Kidney epithelial cell (primary cell): ENCODE measurements at regions not wholly inside any gene's neighbourhood (a gene's known extent, or its start where the extent isn't known, plus 50 kb on each side); places are given as distances from the start of the nearest gene placed in this dataset.

Experiments
- DNase-seq: peaks from one replicate; pipeline ENCODE4 v3.0.0-alpha.2; 2010; ENCODE audit warnings: low read depth
- H3K27me3 ChIP-seq: 2 replicates; pipeline ENCODE4 v1.6.0; 2011; ENCODE audit warnings: low read length; ENCODE audit not compliant: control insufficient read depth, insufficient read depth
- H3K36me3 ChIP-seq: 2 replicates; pipeline ENCODE4 v1.5.1; 2011; ENCODE audit warnings: low read length; ENCODE audit not compliant: control insufficient read depth, insufficient read depth
- H3K4me3 ChIP-seq: 2 replicates; pipeline ENCODE4 v1.5.1; 2011; ENCODE audit warnings: low read depth, mild to moderate bottlenecking, control low read depth, low read length
- CTCF ChIP-seq: IDR thresholded peaks from 2 replicates; pipeline ENCODE4 v1.5.1; 2011; ENCODE audit warnings: mild to moderate bottlenecking, moderate library complexity, low read length, control low read depth, inconsistent platforms; ENCODE audit not compliant: insufficient read depth, poor library complexity, severe bottlenecking

GRCh38 chr18:54718408-54718773 lies 109.9 kb upstream of the RAB27B start:
- H3K4me3 ChIP-seq = no peak overlapping the region
- H3K27me3 ChIP-seq = no peaks in the 10 kb centered on the region
- H3K36me3 ChIP-seq = no peaks in the 10 kb centered on the region
- no peak for DNase-seq
- no peak for TF ChIP-seq CTCF

- Histone ChIP-seq H3K36me3 (no peaks in the 10 kb centered on the region), H3K4me3 (no peak overlapping the region), H3K27me3 (no peaks in the 10 kb centered on the region)
- DNase-seq = no peak
- no peak for TF ChIP-seq CTCF
These were observed 107.7 kb upstream of the RAB27B start for GRCh38 chr18:54720620-54721019.

- H3K4me3 ChIP-seq = no peak overlapping the region
- no peak for DNase-seq
- H3K27me3 ChIP-seq = no peaks in the 10 kb centered on the region
- no peak for TF ChIP-seq CTCF
- no peaks in the 10 kb centered on the region for H3K36me3 ChIP-seq
These were observed 102.1 kb upstream of the RAB27B start for GRCh38 chr18:54726143-54726542.

- no peak for TF ChIP-seq CTCF
- no peaks in the 10 kb centered on the region for H3K36me3 ChIP-seq
- peak; percentile 57 for DNase-seq
- H3K27me3 ChIP-seq = no peaks in the 10 kb centered on the region
- no peak overlapping the region for H3K4me3 ChIP-seq
These were observed 94.2 kb upstream of the RAB27B start for GRCh38 chr18:54734059-54734458.

DNA sequence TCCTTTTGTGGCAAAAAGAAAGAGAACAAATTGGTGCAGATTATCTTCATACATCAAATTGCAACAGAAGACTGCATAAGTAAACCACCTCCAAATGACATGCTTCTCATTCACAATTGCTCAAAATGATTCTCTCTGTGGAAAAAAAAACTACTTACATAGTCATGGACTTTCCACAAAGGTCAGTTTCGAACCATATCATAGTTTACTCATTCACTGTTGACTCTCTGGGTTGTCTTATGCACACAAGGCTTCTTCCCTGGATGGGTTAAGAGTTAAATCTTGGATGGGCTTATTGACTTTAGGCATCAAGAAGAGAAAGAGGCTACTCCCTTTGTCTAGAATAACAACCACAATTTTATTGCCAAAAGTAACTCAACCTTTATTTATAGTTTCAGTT lies 91.3 kb upstream of the RAB27B start:
- H3K4me3 ChIP-seq = no peak overlapping the region

DNA sequence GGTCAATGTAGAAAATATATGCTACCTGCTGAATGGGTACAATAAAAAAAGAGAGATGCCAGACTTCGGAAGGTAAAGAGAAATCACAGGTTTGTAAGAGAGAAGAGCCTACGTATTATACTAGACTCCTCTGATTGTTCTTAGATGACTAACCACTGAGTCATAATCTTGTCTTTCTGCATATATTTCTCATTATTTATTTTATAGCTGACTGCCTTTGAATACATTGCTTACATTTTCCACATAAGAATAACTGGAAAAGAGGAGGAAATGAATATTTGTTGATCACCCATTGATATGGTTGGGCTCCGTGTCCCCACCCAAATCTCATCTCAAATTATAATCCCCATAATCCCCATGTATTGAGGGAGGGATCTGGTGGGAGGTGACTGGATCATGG lies 90.3 kb upstream of the RAB27B start:
- no peak for TF ChIP-seq CTCF
- no peak for DNase-seq
- Histone ChIP-seq H3K27me3 (no peaks in the 10 kb centered on the region), H3K4me3 (no peak overlapping the region), H3K36me3 (no peaks in the 10 kb centered on the region)

More for the DNA sequence above, 91.3 kb upstream of the RAB27B start:
- TF ChIP-seq CTCF = no peak
- Histone ChIP-seq H3K27me3 (no peaks in the 10 kb centered on the region), H3K36me3 (no peaks in the 10 kb centered on the region)
- no peak for DNase-seq
